K562 (cell line): ENCODE measurements at regions not wholly inside any gene's neighbourhood (a gene's known extent, or its start where the extent isn't known, plus 50 kb on each side); places are given as distances from the start of the nearest gene placed in this dataset.

Experiments used
- ATF7 ChIP-seq: fragments of 450-650 bp; IDR thresholded peaks from 2 replicates; pipeline ENCODE4 v1.7.1; 2014; ENCODE audit warnings: mild to moderate bottlenecking, moderate library complexity
- DACH1 ChIP-seq: fragments of 450-650 bp; IDR thresholded peaks from 2 replicates; pipeline ENCODE4 v1.6.1; 2018; ENCODE audit not compliant: partially characterized antibody
- EP400 ChIP-seq: fragments of 450-650 bp; IDR thresholded peaks from 2 replicates; pipeline ENCODE4 v1.6.1; 2017; ENCODE audit warnings: antibody characterized with exemption, mild to moderate bottlenecking, moderate library complexity
- HDAC3 ChIP-seq: fragments of 450-650 bp; IDR thresholded peaks from 2 replicates; pipeline ENCODE4 v1.6.1; 2018; ENCODE audit warnings: borderline replicate concordance, mild to moderate bottlenecking, moderate library complexity; ENCODE audit not compliant: partially characterized antibody
- NUFIP1 ChIP-seq: fragments of 450-650 bp; IDR thresholded peaks from 2 replicates; pipeline ENCODE4 v1.6.1; 2018; ENCODE audit not compliant: partially characterized antibody
- RBM39 ChIP-seq: fragments of 200-400 bp; formaldehyde crosslinking; optimal IDR thresholded peaks from 2 replicates; pipeline ENCODE3; 2018; ENCODE audit warnings: low read depth, low read length
- YY1 ChIP-seq, 3 experiments: IDR thresholded peaks; 2 replicates each; pipeline ENCODE4 v1.6.1; 2011; ENCODE audit warnings: low read length in 2 of 3, mild to moderate bottlenecking in 2 of 3, moderate library complexity in 2 of 3, borderline replicate concordance in 1 of 3, control low read depth in 1 of 3, low read depth in 1 of 3; ENCODE audit not compliant: insufficient read depth in 3 of 3, insufficient replicate concordance in 2 of 3, control insufficient read depth in 1 of 3, insufficient read length in 1 of 3; ENCODE audit errors: extremely low read depth in 1 of 3
- ZC3H8 ChIP-seq: fragments of 450-650 bp; IDR thresholded peaks from 2 replicates; pipeline ENCODE4 v1.6.1; 2017
- ZNF165 ChIP-seq: fragments of 250-450 bp; sonication (Bioruptor Pico); IDR thresholded peaks from 2 replicates; pipeline ENCODE4 v1.4.0; 2020; ENCODE audit warnings: borderline replicate concordance
- TF ChIP-seq, protein P1 (sequence below): fragments of 250-450 bp; sonication (Bioruptor Pico); IDR thresholded peaks from 2 replicates; pipeline ENCODE4 v1.4.0; 2020; ENCODE audit warnings: mild to moderate bottlenecking
- TF ChIP-seq, protein P2 (sequence below): sonication (generic); formaldehyde crosslinking; IDR thresholded peaks from 2 replicates; pipeline ENCODE4 v1.8.0; 2022; ENCODE audit warnings: mild to moderate bottlenecking, missing genetic modification reagents
- TF ChIP-seq, protein P3 (sequence below): fragments of 250-450 bp; sonication (Bioruptor Pico); IDR thresholded peaks from 2 replicates; pipeline ENCODE4 v1.8.0; 2022; ENCODE audit warnings: moderate library complexity, mild to moderate bottlenecking, inconsistent platforms

DNA sequence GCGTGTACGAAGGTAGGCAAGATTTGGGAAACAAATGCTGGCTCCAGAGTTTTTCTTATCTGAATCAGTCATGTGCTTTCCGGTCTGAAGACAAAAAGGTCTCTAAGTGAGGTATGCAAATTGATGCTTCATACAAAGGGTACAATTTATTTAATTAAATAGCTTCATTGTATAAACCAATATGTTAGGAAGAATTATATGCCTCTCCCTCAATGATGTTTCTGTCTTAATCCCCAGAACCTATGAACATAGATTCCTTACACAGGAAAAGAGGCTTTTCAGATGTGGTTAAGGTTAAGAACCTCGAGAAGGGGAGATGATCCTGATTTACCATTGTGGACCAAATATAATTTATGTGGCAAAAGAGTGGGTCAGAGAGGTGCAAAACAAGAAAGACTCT lies 543.5 kb upstream of the PCDH10 start (continued):
- TF ChIP-seq, protein P1, sequence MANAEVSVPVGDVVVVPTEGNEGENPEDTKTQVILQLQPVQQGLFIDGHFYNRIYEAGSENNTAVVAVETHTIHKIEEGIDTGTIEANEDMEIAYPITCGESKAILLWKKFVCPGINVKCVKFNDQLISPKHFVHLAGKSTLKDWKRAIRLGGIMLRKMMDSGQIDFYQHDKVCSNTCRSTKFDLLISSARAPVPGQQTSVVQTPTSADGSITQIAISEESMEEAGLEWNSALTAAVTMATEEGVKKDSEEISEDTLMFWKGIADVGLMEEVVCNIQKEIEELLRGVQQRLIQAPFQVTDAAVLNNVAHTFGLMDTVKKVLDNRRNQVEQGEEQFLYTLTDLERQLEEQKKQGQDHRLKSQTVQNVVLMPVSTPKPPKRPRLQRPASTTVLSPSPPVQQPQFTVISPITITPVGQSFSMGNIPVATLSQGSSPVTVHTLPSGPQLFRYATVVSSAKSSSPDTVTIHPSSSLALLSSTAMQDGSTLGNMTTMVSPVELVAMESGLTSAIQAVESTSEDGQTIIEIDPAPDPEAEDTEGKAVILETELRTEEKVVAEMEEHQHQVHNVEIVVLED (CRISPR knock-in tag), result no peak
- no peak for TF ChIP-seq ZC3H8
- no peak for TF ChIP-seq EP400
- no peak for TF ChIP-seq RBM39
- TF ChIP-seq ZNF165 (CRISPR knock-in tag), result no peak
- TF ChIP-seq, protein P2, sequence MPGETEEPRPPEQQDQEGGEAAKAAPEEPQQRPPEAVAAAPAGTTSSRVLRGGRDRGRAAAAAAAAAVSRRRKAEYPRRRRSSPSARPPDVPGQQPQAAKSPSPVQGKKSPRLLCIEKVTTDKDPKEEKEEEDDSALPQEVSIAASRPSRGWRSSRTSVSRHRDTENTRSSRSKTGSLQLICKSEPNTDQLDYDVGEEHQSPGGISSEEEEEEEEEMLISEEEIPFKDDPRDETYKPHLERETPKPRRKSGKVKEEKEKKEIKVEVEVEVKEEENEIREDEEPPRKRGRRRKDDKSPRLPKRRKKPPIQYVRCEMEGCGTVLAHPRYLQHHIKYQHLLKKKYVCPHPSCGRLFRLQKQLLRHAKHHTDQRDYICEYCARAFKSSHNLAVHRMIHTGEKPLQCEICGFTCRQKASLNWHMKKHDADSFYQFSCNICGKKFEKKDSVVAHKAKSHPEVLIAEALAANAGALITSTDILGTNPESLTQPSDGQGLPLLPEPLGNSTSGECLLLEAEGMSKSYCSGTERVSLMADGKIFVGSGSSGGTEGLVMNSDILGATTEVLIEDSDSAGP (CRISPR knock-in tag), result no peak
- TF ChIP-seq HDAC3, result no peak
- TF ChIP-seq, protein P3, sequence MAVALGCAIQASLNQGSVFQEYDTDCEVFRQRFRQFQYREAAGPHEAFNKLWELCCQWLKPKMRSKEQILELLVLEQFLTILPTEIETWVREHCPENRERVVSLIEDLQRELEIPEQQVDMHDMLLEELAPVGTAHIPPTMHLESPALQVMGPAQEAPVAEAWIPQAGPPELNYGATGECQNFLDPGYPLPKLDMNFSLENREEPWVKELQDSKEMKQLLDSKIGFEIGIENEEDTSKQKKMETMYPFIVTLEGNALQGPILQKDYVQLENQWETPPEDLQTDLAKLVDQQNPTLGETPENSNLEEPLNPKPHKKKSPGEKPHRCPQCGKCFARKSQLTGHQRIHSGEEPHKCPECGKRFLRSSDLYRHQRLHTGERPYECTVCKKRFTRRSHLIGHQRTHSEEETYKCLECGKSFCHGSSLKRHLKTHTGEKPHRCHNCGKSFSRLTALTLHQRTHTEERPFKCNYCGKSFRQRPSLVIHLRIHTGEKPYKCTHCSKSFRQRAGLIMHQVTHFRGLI (CRISPR knock-in tag), result no peak
- TF ChIP-seq YY1 (IDR thresholded peaks at IDR 0.05; ENCODE audit: borderline replicate concordance in 1 of 3, control insufficient read depth in 1 of 3, extremely low read depth in 1 of 3, insufficient read depth in 3 of 3, insufficient read length in 1 of 3, insufficient replicate concordance in 2 of 3, low read depth in 1 of 3, low read length in 2 of 3), result no peak
- TF ChIP-seq ATF7, result no peak
- no peak for TF ChIP-seq NUFIP1
- no peak for TF ChIP-seq DACH1
- TF ChIP-seq, all 486 proteins: peak for 0
